NCI-H2081 (cell line): ENCODE measurements at regions not wholly inside any gene's neighbourhood (a gene's known extent, or its start where the extent isn't known, plus 50 kb on each side); places are given as distances from the start of the nearest gene placed in this dataset.
"Not testable (repeated sequence)": the region's sequence is repeated elsewhere in the genome, so short reads cannot be mapped to it uniquely, and the experiment has no call there.

ENCODE experiments used
- DNase-seq, 2 experiments: peaks; one replicate each; lab custom pipeline; 2025; lab: John Stamatoyannopoulos, UW

- not testable (repeated sequence) for DNase-seq
These were observed 249.7 kb downstream of the TMEM121 start for GRCh38 chr14:105776112-105776511.

- no peak for DNase-seq
These were observed 250.5 kb downstream of the TMEM121 start for GRCh38 chr14:105776924-105777323.

GRCh38 chr14:105783707-105784106, 257.3 kb downstream of the TMEM121 start:
- DNase-seq, result no peak

GRCh38 chr14:105793836-105794235, 267.5 kb downstream of the TMEM121 start:
- DNase-seq, result no peak

- DNase-seq, result no peak
These were observed 271.2 kb downstream of the TMEM121 start for GRCh38 chr14:105797546-105797945.

GRCh38 chr14:105805701-105806100, 279.3 kb downstream of the TMEM121 start:
- no peak for DNase-seq

- DNase-seq, result no peak
These were observed 280.2 kb downstream of the TMEM121 start for GRCh38 chr14:105806568-105806967.

GRCh38 chr14:105817971-105818711, 291.8 kb downstream of the TMEM121 start:
- no peak for DNase-seq

GRCh38 chr14:105818712-105819005, 292.3 kb downstream of the TMEM121 start:
- DNase-seq, result no peak

GRCh38 chr14:105830171-105830570, 303.8 kb downstream of the TMEM121 start:
- no peak for DNase-seq

- no peak for DNase-seq
These were observed 309.8 kb downstream of the TMEM121 start for GRCh38 chr14:105836160-105836559.

GRCh38 chr14:105836730-105837129, 310.3 kb downstream of the TMEM121 start:
- DNase-seq, result no peak

- DNase-seq, result no peak
These were observed 311.1 kb downstream of the TMEM121 start for GRCh38 chr14:105837349-105838063.

- no peak for DNase-seq
These were observed 311.7 kb downstream of the TMEM121 start for GRCh38 chr14:105838107-105838506.

GRCh38 chr14:105838591-105839424, 312.4 kb downstream of the TMEM121 start:
- DNase-seq, result no peak

GRCh38 chr14:105839425-105840265, 313.3 kb downstream of the TMEM121 start:
- no peak for DNase-seq

- no peak for DNase-seq
These were observed 314.1 kb downstream of the TMEM121 start for GRCh38 chr14:105840266-105841021.

- DNase-seq, result no peak
These were observed 314.9 kb downstream of the TMEM121 start for GRCh38 chr14:105841022-105842009.

- DNase-seq, result no peak
These were observed 315.7 kb downstream of the TMEM121 start for GRCh38 chr14:105842105-105842504.
